Vagina (tissue), 2 donors: ENCODE measurements at regions not wholly inside any gene's neighbourhood (a gene's known extent, or its start where the extent isn't known, plus 50 kb on each side); places are given as distances from the start of the nearest gene placed in this dataset.

ENCODE experiments used
- CTCF ChIP-seq, 3 experiments: fragments of 450-650 bp in 2 of 3; fragments of 200-600 bp in 1 of 3; sonication (generic) in 1 of 3; IDR thresholded peaks; one replicate each; pipeline ENCODE4 v1.5.1; 2017 to 2019; ENCODE audit warnings: antibody characterized with exemption in 3 of 3, mild to moderate bottlenecking in 2 of 3, moderate library complexity in 2 of 3
- POLR2AphosphoS5 ChIP-seq, 2 donors: sonication (generic); formaldehyde crosslinking; IDR thresholded peaks; one replicate each; pipeline ENCODE4 v1.9.0; 2017; ENCODE audit warnings: antibody characterized with exemption in 2 of 2, mild to moderate bottlenecking in 2 of 2, low read depth in 1 of 2; ENCODE audit not compliant: insufficient read depth in 1 of 2

- TF ChIP-seq CTCF (IDR thresholded peaks at IDR 0.05) (no peak), POLR2AphosphoS5 (IDR thresholded peaks at IDR 0.05; ENCODE audit: insufficient read depth in 1 of 2, low read depth in 1 of 2) (no peak)
Measured at GRCh38 chr3:55282994-55283393, 204.1 kb downstream of the WNT5A start.
